ENCODE measurements at regions not wholly inside any gene's neighbourhood (a gene's known extent, or its start where the extent isn't known, plus 50 kb on each side); places are given as distances from the start of the nearest gene placed in this dataset.

- Histone ChIP-seq H3K9me3 (no peaks in the 10 kb centered on the region), H3K4me3 (no peak overlapping the region), H3K27me3 (no peaks in the 10 kb centered on the region), H3K27ac (no peak overlapping the region), H3K36me3 (no peaks in the 10 kb centered on the region), H3K4me1 (no peaks in the 10 kb centered on the region)
- DNase-seq = no peak
- TF ChIP-seq CTCF (IDR thresholded peaks at IDR 0.05) (peak in 2 of 6 experiments; percentile 15 to 34), POLR2A (IDR thresholded peaks at IDR 0.05) (no peak)
These were observed 178.8 kb downstream of the SNCA start for GRCh38 chr4:89657931-89658700.

GRCh38 chr4:89653012-89653411, 183.9 kb downstream of the SNCA start:
- H3K4me1 ChIP-seq = no peaks in the 10 kb centered on the region
- DNase-seq = no peak
- no peak overlapping the region for H3K4me3 ChIP-seq
- H3K27ac ChIP-seq = no peak overlapping the region
- TF ChIP-seq CTCF (IDR thresholded peaks at IDR 0.05) (no peak), POLR2A (IDR thresholded peaks at IDR 0.05) (no peak)
- H3K36me3 ChIP-seq = no peaks in the 10 kb centered on the region
- H3K9me3 ChIP-seq = no peaks in the 10 kb centered on the region
- no peaks in the 10 kb centered on the region for H3K27me3 ChIP-seq

GRCh38 chr4:89645482-89645881, 191.5 kb downstream of the SNCA start:
- H3K27ac ChIP-seq = no peak overlapping the region

GRCh38 chr4:89641367-89641687, 195.6 kb downstream of the SNCA start:
- Histone ChIP-seq H3K27ac (no peak overlapping the region), H3K4me3 (peak overlapping the region in 2 of 4 donors; percentile 20 to 37), H3K4me1 (no peaks in the 10 kb centered on the region), H3K9me3 (no peaks in the 10 kb centered on the region), H3K27me3 (no peaks in the 10 kb centered on the region), H3K36me3 (no peaks in the 10 kb centered on the region)
- DNase-seq = no peak
- TF ChIP-seq POLR2A (IDR thresholded peaks at IDR 0.05) (no peak), CTCF (IDR thresholded peaks at IDR 0.05) (no peak)

More at GRCh38 chr4:89645482-89645881, 191.5 kb downstream of the SNCA start:
- no peaks in the 10 kb centered on the region for H3K36me3 ChIP-seq
- H3K27me3 ChIP-seq = no peaks in the 10 kb centered on the region
- DNase-seq = no peak
- no peak overlapping the region for H3K4me3 ChIP-seq
- H3K9me3 ChIP-seq = no peaks in the 10 kb centered on the region
- TF ChIP-seq POLR2A (IDR thresholded peaks at IDR 0.05) (no peak), CTCF (IDR thresholded peaks at IDR 0.05) (no peak)
- H3K4me1 ChIP-seq = no peaks in the 10 kb centered on the region

GRCh38 chr4:89640620-89641366, 196.2 kb downstream of the SNCA start:
- Histone ChIP-seq H3K4me1 (no peaks in the 10 kb centered on the region), H3K9me3 (no peaks in the 10 kb centered on the region), H3K27me3 (no peaks in the 10 kb centered on the region), H3K27ac (no peak overlapping the region), H3K4me3 (peak overlapping the region in 2 of 4 donors; percentile 20 to 37), H3K36me3 (no peaks in the 10 kb centered on the region)
- DNase-seq = peak in 2 of 3 donors; percentile 51 to 62
- TF ChIP-seq CTCF (IDR thresholded peaks at IDR 0.05) = peak in 4 of 6 experiments; percentile 13 to 51 (median 43)
- TF ChIP-seq POLR2A (IDR thresholded peaks at IDR 0.05) = no peak
